Activated CD4-positive, alpha-beta T cell treated with anti-CD3 and anti-CD28 coated beads, Interleukin-2, Interleukin-6, amounts not matched to agents 100 ng/mL and 50 ng/mL, durations not matched to agents 16 hours and 8 hours (primary cell): ENCODE measurements at regions not wholly inside any gene's neighbourhood (a gene's known extent, or its start where the extent isn't known, plus 50 kb on each side); places are given as distances from the start of the nearest gene placed in this dataset.

ENCODE experiments used
- DNase-seq: peaks from one replicate; pipeline ENCODE4 v3.0.0-alpha.2; 2020

DNA sequence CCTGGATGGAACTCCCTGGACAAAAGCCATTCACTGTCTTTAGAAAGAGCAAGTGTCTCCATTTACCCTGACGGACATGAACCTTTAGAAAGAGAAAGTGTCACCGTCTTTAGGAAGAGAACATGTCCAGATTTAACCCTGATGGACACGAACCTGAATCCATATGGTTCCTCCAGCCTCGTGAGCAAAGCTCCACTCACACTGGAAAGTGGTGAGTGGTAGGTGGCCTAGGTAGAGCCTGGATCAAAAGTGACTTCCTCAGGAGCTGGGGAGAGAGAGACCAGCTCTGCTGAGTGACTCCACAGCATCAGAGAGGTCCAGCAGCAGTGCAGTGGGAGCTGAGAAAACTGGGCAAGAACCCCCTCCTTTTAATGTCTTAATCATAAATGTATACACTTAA, 59.8 kb upstream of the IRS2 start:
- DNase-seq: no peak

DNA sequence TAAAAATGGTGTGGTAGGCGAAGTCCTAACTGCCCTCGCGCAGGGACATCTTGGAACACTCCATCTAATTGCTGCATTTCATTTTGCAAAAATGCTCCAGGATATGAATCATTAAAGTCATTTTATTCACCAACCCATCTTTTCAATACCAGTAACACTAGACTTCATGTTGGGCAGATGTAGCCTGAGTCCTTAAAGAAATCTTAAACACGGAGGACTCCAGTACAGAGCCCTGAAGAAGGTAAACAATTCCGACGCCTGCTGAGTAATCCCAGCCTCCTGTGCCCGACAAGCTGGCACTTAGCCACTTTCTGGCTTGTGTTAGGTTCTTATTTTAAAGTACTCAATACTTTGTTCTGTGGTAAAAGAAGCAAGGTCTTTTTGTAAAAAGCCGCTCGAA, 58.0 kb upstream of the IRS2 start:
- no peak for DNase-seq

DNA sequence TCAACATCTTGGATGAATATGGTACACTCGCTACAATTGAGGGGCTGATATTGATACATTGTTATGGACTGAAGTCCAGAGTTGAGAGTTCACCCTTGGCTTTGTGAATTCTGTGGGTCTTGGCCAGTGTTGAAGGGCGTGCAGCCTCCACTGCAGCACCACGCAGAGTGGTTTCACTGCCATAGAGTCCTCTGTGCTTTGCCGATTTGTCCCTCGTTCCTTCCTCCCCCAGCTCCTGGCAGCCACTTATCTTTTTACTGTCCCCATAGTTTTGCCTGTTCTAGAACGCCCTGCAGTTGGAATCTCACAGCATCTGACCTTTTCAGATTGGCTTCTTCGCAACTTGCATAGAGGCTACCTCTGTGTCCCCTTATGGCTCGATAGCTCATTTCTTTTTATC, 57.3 kb upstream of the IRS2 start:
- DNase-seq: no peak

DNA sequence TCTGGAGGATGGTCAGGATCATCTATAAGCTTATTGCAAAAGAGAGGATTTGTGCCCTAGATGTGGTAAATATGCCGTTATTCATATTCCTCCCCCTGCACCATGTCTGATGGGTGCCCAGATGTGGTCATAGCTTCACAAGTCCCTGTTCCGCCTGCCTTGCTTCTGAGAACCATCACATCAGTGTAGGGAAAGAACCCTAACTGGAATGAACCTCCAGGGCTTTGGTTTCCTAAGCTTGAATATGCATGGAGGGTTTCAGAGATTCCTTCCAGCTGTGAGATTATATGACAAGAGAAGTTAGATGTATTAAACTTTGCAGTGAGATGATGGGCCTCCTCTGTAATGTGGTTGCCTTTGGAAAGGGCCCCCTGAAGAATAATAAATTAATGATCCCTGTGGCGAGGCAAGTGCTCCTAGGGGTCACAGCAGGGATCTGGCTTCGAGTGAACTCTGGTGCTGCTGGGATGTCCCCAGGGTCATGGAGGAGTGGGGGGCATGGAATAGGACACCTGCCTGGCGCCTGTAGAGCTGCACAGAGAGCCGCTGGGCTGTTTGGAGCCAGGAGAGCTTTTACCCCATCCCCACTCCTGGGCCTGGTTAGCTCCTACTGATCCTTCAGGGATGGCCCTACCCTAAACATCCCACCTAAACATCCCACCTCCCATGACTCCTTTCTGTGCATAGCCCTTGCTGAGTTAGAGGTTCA, 56.0 kb upstream of the IRS2 start:
- DNase-seq: no peak

DNA sequence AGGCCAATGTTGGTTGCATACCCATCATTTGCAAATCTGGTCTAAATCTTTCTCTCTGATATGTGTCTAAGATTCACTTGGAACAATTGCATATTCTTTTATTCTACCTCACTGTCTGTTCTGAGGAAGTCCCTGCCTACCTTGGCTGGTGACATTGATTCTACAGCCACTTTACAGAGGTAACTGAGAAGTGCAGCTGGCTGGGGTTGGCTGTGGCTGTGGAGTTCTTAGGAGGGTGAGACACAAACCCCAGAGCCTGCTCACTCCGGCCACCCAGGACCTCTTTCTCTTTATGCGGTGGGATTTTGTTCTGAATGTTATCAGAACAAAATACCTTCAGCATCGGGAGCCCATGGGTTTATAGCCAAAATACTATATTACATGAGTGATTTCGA, 54.5 kb upstream of the IRS2 start:
- no peak for DNase-seq

DNA sequence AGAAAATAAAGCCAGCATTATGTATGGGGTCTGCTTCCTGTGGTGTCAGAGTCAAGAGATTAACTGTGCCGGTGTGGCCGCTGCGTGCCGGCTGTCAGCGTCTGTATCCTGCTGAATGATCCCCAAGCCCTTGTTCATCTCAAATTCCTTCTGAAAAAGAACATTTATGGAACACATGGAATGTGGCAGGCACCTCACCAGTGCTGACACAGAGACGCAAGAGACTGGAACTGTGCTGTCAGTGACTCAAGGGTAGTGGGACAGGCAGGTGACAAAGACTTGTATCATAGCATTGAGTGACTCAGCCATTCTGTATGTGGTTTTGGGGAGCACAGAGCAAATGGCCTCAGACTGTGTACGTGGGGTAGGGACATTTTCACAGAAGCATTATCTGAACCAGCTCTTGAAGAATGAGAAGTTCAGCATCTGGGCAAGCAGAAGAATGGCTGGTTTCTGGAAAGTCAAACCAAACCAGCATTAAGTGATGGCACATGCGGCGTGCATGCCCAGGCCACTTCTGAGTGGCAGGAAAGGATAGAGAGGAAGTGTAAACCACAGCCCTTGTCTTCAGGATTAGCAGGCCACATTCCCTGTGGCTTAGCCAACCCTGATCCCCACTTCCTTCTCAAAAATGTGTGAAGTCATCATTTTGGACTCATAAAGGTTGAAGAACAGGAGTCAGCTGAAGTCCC, 54.0 kb upstream of the IRS2 start:
- DNase-seq: peak; percentile 47

DNA sequence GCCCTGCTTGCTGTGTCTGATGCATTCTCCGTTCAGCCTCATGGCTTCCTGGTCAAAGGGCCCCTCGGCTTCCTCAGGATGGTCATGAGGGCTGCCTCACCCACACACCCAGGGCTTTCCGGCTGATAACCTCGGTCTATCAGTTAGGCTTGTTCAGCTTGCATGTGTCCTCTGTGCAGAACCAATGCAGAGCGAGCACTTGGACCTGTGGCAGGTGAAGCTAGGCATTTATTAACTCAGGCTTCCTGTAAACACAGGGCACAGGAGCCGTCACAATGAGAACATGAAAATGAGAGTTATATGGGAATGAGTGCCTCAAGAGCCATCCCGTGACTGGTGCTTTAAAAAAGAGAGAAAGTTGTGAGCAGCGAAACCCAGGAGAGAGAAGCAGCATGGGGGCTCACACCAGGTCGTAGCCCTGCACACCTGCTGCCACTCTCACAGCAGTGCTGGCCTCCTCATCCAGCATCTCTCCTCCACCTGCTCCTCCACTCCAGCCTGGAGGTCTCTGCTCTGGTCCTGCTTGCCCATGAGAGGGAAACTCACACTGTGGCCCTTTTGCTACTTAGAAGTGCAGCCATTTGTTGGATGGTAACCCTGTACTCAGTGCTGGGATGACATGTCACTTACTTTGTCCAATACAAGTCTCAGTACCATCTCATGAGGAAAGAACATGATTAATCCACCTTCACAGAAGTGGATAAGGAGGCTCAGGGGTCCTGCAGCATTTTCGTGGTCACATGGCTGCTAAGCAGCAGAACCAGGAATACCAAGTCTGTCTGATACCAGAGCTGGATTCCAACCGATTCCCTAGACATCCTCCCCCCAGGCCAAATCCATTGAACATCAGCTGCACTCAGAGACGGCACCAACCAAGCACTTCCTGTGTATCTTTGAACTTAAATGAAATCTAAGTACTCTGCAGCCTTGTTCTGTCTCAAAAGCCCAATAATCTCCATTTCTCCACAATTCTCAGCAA, 50.5 kb upstream of the IRS2 start:
- no peak for DNase-seq
